ENCODE measurements at regions not wholly inside any gene's neighbourhood (a gene's known extent, or its start where the extent isn't known, plus 50 kb on each side); places are given as distances from the start of the nearest gene placed in this dataset.

GRCh38 chr19:33928458-33928950 is 131.8 kb downstream of the KCTD15 start:
- H3K4me3 ChIP-seq = no peak overlapping the region
- TF ChIP-seq POLR2A (IDR thresholded peaks at IDR 0.05) = no peak
- no peak for TF ChIP-seq CTCF (IDR thresholded peaks at IDR 0.05 in 4 of 5, conservative IDR thresholded peaks at IDR 0.05 in 1 of 5)
- no peak for ATAC-seq
- no peaks in the 10 kb centered on the region for H3K9me3 ChIP-seq
- no peak for DNase-seq
- no peak overlapping the region for H3K27ac ChIP-seq
- in situ Hi-C loops (cut with MboI; ENCODE audit: low sequenced_read_pairs in 4 of 4) (no loop called here), intact Hi-C loops (cut with DNase I; ENCODE audit: low total_unique reads) (no loop called here)
- H3K4me1 ChIP-seq = no peaks in the 10 kb centered on the region
- no peaks in the 10 kb centered on the region for H3K27me3 ChIP-seq
- H3K36me3 ChIP-seq = no peaks in the 10 kb centered on the region

GRCh38 chr19:33933931-33934330 is 137.3 kb downstream of the KCTD15 start:
- no peak for DNase-seq
- Histone ChIP-seq H3K4me3 (no peak overlapping the region), H3K4me1 (no peaks in the 10 kb centered on the region), H3K9me3 (no peaks in the 10 kb centered on the region), H3K36me3 (no peaks in the 10 kb centered on the region), H3K27me3 (no peaks in the 10 kb centered on the region), H3K27ac (no peak overlapping the region)
- ATAC-seq = no peak
- in situ Hi-C loops (cut with MboI; ENCODE audit: low sequenced_read_pairs in 4 of 4) (no loop called here), intact Hi-C loops (cut with DNase I; ENCODE audit: low total_unique reads) (no loop called here)
- TF ChIP-seq POLR2A (IDR thresholded peaks at IDR 0.05) (no peak), CTCF (IDR thresholded peaks at IDR 0.05 in 4 of 5, conservative IDR thresholded peaks at IDR 0.05 in 1 of 5) (no peak)

GRCh38 chr19:33938821-33939220 is 142.2 kb downstream of the KCTD15 start:
- no peak overlapping the region for H3K27ac ChIP-seq
- no peaks in the 10 kb centered on the region for H3K9me3 ChIP-seq
- H3K27me3 ChIP-seq = no peaks in the 10 kb centered on the region
- intact Hi-C loops (cut with DNase I; ENCODE audit: low total_unique reads) = no loop called here
- no peaks in the 10 kb centered on the region for H3K36me3 ChIP-seq
- ATAC-seq (no peak), DNase-seq (no peak)
- H3K4me1 ChIP-seq = no peaks in the 10 kb centered on the region
- in situ Hi-C loops (cut with MboI; ENCODE audit: low sequenced_read_pairs in 4 of 4) = no loop called here
- TF ChIP-seq POLR2A (IDR thresholded peaks at IDR 0.05) = no peak
- no peak for TF ChIP-seq CTCF (IDR thresholded peaks at IDR 0.05 in 4 of 5, conservative IDR thresholded peaks at IDR 0.05 in 1 of 5)
- H3K4me3 ChIP-seq = no peak overlapping the region

- in situ Hi-C loops (cut with MboI; ENCODE audit: low sequenced_read_pairs in 4 of 4) (no loop called here), intact Hi-C loops (cut with DNase I; ENCODE audit: low total_unique reads) (no loop called here)
- no peak for DNase-seq
- ATAC-seq = no peak
- Histone ChIP-seq H3K4me3 (no peak overlapping the region), H3K36me3 (no peaks in the 10 kb centered on the region), H3K9me3 (no peaks in the 10 kb centered on the region), H3K27me3 (no peaks in the 10 kb centered on the region), H3K4me1 (no peaks in the 10 kb centered on the region), H3K27ac (no peak overlapping the region)
- no peak for TF ChIP-seq POLR2A (IDR thresholded peaks at IDR 0.05)
- TF ChIP-seq CTCF (IDR thresholded peaks at IDR 0.05 in 4 of 5, conservative IDR thresholded peaks at IDR 0.05 in 1 of 5) = no peak
Observed at GRCh38 chr19:33941133-33941532, 144.5 kb downstream of the KCTD15 start.

GRCh38 chr19:33946535-33947264 is 150.0 kb downstream of the KCTD15 start:
- intact Hi-C loops (cut with DNase I; ENCODE audit: low total_unique reads) = no loop called here

More at GRCh38 chr19:33946535-33947264, 150.0 kb downstream of the KCTD15 start:
- no peak for TF ChIP-seq CTCF (IDR thresholded peaks at IDR 0.05 in 4 of 5, conservative IDR thresholded peaks at IDR 0.05 in 1 of 5)
- no peak for TF ChIP-seq POLR2A (IDR thresholded peaks at IDR 0.05)
- Histone ChIP-seq H3K4me1 (no peaks in the 10 kb centered on the region), H3K27me3 (no peaks in the 10 kb centered on the region), H3K4me3 (no peak overlapping the region), H3K9me3 (no peaks in the 10 kb centered on the region), H3K27ac (no peak overlapping the region), H3K36me3 (no peaks in the 10 kb centered on the region)
- in situ Hi-C loops (cut with MboI; ENCODE audit: low sequenced_read_pairs in 4 of 4) = no loop called here
- no peak for ATAC-seq
- no peak for DNase-seq
